ENCODE measurements at regions not wholly inside any gene's neighbourhood (a gene's known extent, or its start where the extent isn't known, plus 50 kb on each side); places are given as distances from the start of the nearest gene placed in this dataset.

- Histone ChIP-seq H3K27ac (ENCODE audit: low read depth in 1 of 2, low read length in 2 of 2) (no peak overlapping the region), H3K9me3 (ENCODE audit: control insufficient read depth in 1 of 2, insufficient read depth in 1 of 2, low read length in 2 of 2) (no peaks in the 10 kb centered on the region), H3K4me1 (ENCODE audit: insufficient read depth, low read length) (no peaks in the 10 kb centered on the region), H3K36me3 (ENCODE audit: insufficient read depth, low read length) (no peaks in the 10 kb centered on the region), H3K4me3 (ENCODE audit: low read length) (no peak overlapping the region), H3K27me3 (ENCODE audit: control insufficient read depth in 1 of 2, insufficient read depth in 2 of 2, low read length in 2 of 2) (no peaks in the 10 kb centered on the region)
- ChIA-PET POLR2A (no interaction called here), CTCF (no interaction called here)
- no peak for ATAC-seq (ENCODE audit: poor library complexity)
- Mint-ChIP-seq H3K4me1 (ENCODE audit: low read depth) (no peaks in the 10 kb centered on the region), H3K27me3 (peaks cover 10% of the 10 kb centered on the region), H3K4me3 (no peak overlapping the region), H3K9me3 (no peaks in the 10 kb centered on the region), H3K27ac (no peak overlapping the region), H3K36me3 (ENCODE audit: low read depth) (no peaks in the 10 kb centered on the region)
- intact Hi-C loops (cut with DNase I, micrococcal nuclease), result no loop called here
- DNase-seq, result no peak
- no peak for TF ChIP-seq CTCF (IDR thresholded peaks at IDR 0.05)
Measured at GRCh38 chr1:208405014-208405413, 160.8 kb upstream of the PLXNA2 start.

- ATAC-seq (ENCODE audit: poor library complexity), result no peak
- no peaks in the 10 kb centered on the region for H3K9me3 ChIP-seq (ENCODE audit: control insufficient read depth in 1 of 2, insufficient read depth in 1 of 2, low read length in 2 of 2)
- CTCF ChIA-PET, result no interaction called here
- no peak overlapping the region for H3K4me3 ChIP-seq (ENCODE audit: low read length)
- Mint-ChIP-seq H3K4me1 (ENCODE audit: low read depth) (no peaks in the 10 kb centered on the region), H3K4me3 (no peak overlapping the region), H3K27ac (no peak overlapping the region), H3K9me3 (no peaks in the 10 kb centered on the region), H3K36me3 (ENCODE audit: low read depth) (no peaks in the 10 kb centered on the region), H3K27me3 (peaks cover under 1% of the 10 kb centered on the region)
- no peaks in the 10 kb centered on the region for H3K27me3 ChIP-seq (ENCODE audit: control insufficient read depth in 1 of 2, insufficient read depth in 2 of 2, low read length in 2 of 2)
- intact Hi-C loops (cut with DNase I, micrococcal nuclease), result no loop called here
- POLR2A ChIA-PET, result no interaction called here
- H3K27ac ChIP-seq (ENCODE audit: low read depth in 1 of 2, low read length in 2 of 2), result no peak overlapping the region
- no peak for TF ChIP-seq CTCF (IDR thresholded peaks at IDR 0.05)
- DNase-seq, result no peak
- H3K36me3 ChIP-seq (ENCODE audit: insufficient read depth, low read length), result no peaks in the 10 kb centered on the region
- no peaks in the 10 kb centered on the region for H3K4me1 ChIP-seq (ENCODE audit: insufficient read depth, low read length)
Measured at GRCh38 chr1:208409176-208409575, 165.0 kb upstream of the PLXNA2 start.

GRCh38 chr1:208410409-208410808, 166.2 kb upstream of the PLXNA2 start:
- no peaks in the 10 kb centered on the region for H3K9me3 ChIP-seq (ENCODE audit: control insufficient read depth in 1 of 2, insufficient read depth in 1 of 2, low read length in 2 of 2)
- CTCF ChIA-PET, result no interaction called here
- Mint-ChIP-seq H3K36me3 (ENCODE audit: low read depth) (no peaks in the 10 kb centered on the region), H3K4me1 (ENCODE audit: low read depth) (no peaks in the 10 kb centered on the region), H3K9me3 (no peaks in the 10 kb centered on the region), H3K27ac (no peak overlapping the region), H3K27me3 (peaks cover 10% of the 10 kb centered on the region), H3K4me3 (no peak overlapping the region)
- H3K27me3 ChIP-seq (ENCODE audit: control insufficient read depth in 1 of 2, insufficient read depth in 2 of 2, low read length in 2 of 2), result no peaks in the 10 kb centered on the region
- intact Hi-C loops (cut with DNase I, micrococcal nuclease), result no loop called here
- no peak overlapping the region for H3K27ac ChIP-seq (ENCODE audit: low read depth in 1 of 2, low read length in 2 of 2)
- no peak for TF ChIP-seq CTCF (IDR thresholded peaks at IDR 0.05)
- no peaks in the 10 kb centered on the region for H3K4me1 ChIP-seq (ENCODE audit: insufficient read depth, low read length)
- H3K36me3 ChIP-seq (ENCODE audit: insufficient read depth, low read length), result no peaks in the 10 kb centered on the region
- ATAC-seq (ENCODE audit: poor library complexity) (no peak), DNase-seq (no peak)
- H3K4me3 ChIP-seq (ENCODE audit: low read length), result no peak overlapping the region
- POLR2A ChIA-PET, result no interaction called here
